ENCODE measurements at regions not wholly inside any gene's neighbourhood (a gene's known extent, or its start where the extent isn't known, plus 50 kb on each side); places are given as distances from the start of the nearest gene placed in this dataset.

GRCh38 chr6:6884916-6885315 lies 222.8 kb upstream of the RREB1 start:
- TF ChIP-seq CTCF (IDR thresholded peaks at IDR 0.05): no peak
- no peak for TF ChIP-seq POLR2A (IDR thresholded peaks at IDR 0.05)
- no peak for TF ChIP-seq EP300 (IDR thresholded peaks at IDR 0.05)
- TF ChIP-seq POLR2AphosphoS5 (IDR thresholded peaks at IDR 0.05): no peak

All from stomach (tissue), 4 donors.